SJSA1 (cell line): ENCODE measurements at regions not wholly inside any gene's neighbourhood (a gene's known extent, or its start where the extent isn't known, plus 50 kb on each side); places are given as distances from the start of the nearest gene placed in this dataset.

Experiments used
- DNase-seq, 2 experiments: peaks; one replicate each; pipeline ENCODE4 v3.0.0-alpha.2; 2015 to 2020; ENCODE audit warnings: low spot score in 2 of 2, low read depth in 1 of 2
- H3K27ac ChIP-seq: fragments of 250-450 bp; sonication (Bioruptor Pico); 2 replicates; pipeline ENCODE4 v1.5.1; 2020; ENCODE audit warnings: mild to moderate bottlenecking, moderate library complexity
- H3K27me3 ChIP-seq: fragments of 250-450 bp; sonication (Bioruptor Pico); replicated peaks from 2 replicates; pipeline ENCODE4 v1.5.1; 2020; ENCODE audit warnings: mild to moderate bottlenecking, moderate library complexity
- H3K36me3 ChIP-seq: fragments of 250-450 bp; sonication (Bioruptor Pico); 2 replicates; pipeline ENCODE4 v1.5.1; 2020; ENCODE audit warnings: mild to moderate bottlenecking
- H3K4me1 ChIP-seq: fragments of 250-450 bp; sonication (Bioruptor Pico); replicated peaks from 2 replicates; pipeline ENCODE4 v1.6.1; 2021; ENCODE audit warnings: mild to moderate bottlenecking
- H3K4me3 ChIP-seq: fragments of 250-450 bp; sonication (Bioruptor Pico); 2 replicates; pipeline ENCODE4 v1.5.1; 2020; ENCODE audit warnings: mild to moderate bottlenecking
- H3K9me3 ChIP-seq: fragments of 250-450 bp; sonication (Bioruptor Pico); replicated peaks from 2 replicates; pipeline ENCODE4 v1.5.1; 2020; ENCODE audit warnings: mild to moderate bottlenecking

DNA sequence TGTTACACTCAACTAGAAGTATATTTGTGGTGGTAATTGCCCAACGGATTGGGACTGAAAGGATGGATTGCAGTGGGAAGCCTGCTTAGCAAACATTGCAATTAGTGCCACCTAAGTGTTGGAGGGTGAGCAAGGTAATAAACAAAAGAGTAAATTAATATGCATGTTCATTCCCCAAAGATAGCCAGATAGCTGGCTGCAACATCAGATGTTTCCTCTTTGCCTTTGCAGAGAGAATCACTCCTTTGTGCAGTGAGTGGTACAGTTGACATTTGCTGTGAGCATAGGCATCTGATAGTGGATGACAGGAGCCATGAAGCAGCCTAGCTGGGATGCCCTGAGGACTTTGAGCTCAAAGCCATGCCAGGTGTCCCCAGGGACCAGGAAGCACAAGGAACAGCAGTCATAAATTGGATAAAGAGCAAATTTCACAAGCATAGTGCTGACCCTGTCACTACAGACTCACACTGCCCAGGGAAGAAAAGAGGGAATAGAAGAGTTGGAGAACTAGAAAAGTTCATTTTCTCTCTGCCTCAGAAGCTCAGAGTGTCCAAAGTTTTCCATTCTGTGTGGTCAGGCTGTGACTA, 336.1 kb upstream of the SLC30A5 start:
- Histone ChIP-seq H3K9me3 (no peaks in the 10 kb centered on the region), H3K27ac (no peak overlapping the region), H3K27me3 (no peaks in the 10 kb centered on the region), H3K4me1 (no peaks in the 10 kb centered on the region), H3K4me3 (no peak overlapping the region), H3K36me3 (no peaks in the 10 kb centered on the region)
- DNase-seq, result no peak

DNA sequence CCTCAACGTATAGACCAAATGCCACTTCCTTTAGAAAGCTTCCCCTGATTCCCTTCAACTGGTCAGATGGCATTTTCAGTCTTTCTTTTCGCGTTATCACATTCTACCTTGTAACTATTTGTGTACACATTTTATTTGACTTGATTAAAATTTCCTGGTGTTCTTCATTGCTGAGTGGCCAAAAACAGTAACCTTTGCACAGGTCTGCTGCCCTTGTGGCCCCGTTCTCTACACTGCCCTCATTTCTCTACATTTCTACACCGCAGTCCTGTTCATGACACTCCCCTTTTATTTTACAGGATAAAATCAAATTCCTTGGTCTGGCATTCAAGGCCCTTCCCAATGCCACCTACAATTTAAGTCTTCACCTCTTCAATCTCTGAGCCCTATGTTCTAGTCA, 334.2 kb upstream of the SLC30A5 start:
- no peak for DNase-seq
- Histone ChIP-seq H3K9me3 (no peaks in the 10 kb centered on the region), H3K36me3 (no peaks in the 10 kb centered on the region), H3K27ac (no peak overlapping the region), H3K4me3 (no peak overlapping the region), H3K27me3 (no peaks in the 10 kb centered on the region), H3K4me1 (no peaks in the 10 kb centered on the region)

DNA sequence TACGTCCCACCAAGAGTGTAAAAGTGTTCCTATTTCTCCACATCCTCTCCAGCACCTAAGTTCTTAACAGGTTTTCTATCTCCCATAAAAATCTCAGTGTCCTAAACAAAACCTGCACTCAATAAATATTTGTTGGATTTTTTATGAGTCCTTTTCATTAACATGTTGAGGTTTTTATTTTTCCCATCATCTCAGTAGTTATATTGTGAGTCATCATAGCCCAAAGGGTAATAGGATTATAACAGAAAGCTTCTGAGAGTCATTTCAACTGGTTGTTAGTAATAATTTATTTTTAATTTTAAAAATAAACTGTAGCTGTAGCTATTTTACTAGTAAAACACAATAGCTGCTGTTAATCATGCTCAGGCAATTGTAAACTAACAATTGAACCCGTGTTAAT, 331.6 kb upstream of the SLC30A5 start:
- Histone ChIP-seq H3K27me3 (no peaks in the 10 kb centered on the region), H3K36me3 (no peaks in the 10 kb centered on the region), H3K9me3 (no peaks in the 10 kb centered on the region), H3K4me1 (no peaks in the 10 kb centered on the region), H3K4me3 (no peak overlapping the region), H3K27ac (no peak overlapping the region)
- no peak for DNase-seq

DNA sequence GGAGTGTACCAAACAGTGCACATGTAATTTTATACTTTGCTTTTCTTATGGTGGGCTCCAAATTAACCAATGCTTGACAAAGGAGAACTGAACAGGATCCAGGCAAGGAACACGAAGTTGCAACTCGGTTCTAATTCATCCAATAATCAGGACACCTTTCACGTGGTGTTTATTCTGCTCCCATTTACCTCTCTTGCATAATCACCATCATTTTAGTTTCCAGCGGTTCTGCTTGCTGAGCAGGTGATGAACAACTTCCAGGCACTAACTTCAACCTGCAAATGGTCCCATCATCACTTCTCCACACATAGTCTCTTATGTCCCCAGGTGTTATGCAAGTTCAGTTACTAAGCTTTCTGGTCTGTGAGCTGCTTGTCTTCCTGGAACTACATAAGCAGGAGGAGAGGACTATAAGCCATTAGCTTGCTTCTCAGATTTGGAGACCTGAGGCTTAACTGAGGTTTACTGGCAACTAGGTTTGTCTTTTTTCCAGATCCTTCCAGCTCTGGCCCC, 326.8 kb upstream of the SLC30A5 start:
- no peak overlapping the region for H3K27ac ChIP-seq
- no peak overlapping the region for H3K4me3 ChIP-seq
- H3K36me3 ChIP-seq, result no peaks in the 10 kb centered on the region
- no peaks in the 10 kb centered on the region for H3K27me3 ChIP-seq
- no peaks in the 10 kb centered on the region for H3K4me1 ChIP-seq
- no peaks in the 10 kb centered on the region for H3K9me3 ChIP-seq
- no peak for DNase-seq

DNA sequence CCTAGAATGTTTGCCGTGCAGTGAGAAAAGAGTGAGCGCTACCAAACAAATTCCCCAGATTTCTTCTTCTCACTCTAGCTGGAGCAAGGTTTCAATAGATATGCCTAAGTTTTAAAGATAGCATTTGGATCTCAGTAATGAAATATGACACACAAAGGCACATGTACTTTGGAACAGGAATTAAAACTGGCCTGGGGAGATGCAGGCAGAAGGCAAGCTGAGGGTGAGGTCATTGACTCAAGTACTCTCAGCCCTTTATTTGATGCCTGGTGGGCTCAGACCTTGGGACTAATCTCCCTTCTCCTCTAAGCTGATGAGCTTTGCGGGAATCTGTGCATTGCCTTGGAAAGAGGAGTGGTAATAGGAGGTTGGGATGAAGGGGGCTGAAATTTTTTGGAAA, 323.3 kb upstream of the SLC30A5 start:
- Histone ChIP-seq H3K4me3 (no peak overlapping the region), H3K36me3 (no peaks in the 10 kb centered on the region), H3K27ac (no peak overlapping the region), H3K4me1 (no peaks in the 10 kb centered on the region), H3K27me3 (no peaks in the 10 kb centered on the region), H3K9me3 (no peaks in the 10 kb centered on the region)
- DNase-seq, result no peak

DNA sequence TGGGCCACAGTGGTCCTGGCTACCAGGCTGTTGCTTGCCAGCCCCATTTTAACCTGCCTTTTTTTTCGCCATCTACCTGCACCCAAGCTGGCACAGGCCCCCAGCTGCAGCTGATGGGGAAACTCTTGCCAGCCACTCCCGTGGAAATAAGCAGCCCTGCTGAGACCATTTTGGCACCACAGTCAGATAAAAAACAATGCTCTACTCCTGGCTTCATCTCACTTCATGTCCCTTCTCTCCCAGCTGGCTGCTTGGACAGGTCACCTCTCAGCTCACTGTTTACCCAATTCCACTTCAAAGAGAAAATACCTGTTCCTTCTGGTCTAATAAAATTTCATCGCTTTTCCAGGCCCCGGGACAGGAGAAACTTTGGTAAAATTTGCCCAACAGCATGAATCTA, 322.6 kb upstream of the SLC30A5 start:
- no peak overlapping the region for H3K27ac ChIP-seq

DNA sequence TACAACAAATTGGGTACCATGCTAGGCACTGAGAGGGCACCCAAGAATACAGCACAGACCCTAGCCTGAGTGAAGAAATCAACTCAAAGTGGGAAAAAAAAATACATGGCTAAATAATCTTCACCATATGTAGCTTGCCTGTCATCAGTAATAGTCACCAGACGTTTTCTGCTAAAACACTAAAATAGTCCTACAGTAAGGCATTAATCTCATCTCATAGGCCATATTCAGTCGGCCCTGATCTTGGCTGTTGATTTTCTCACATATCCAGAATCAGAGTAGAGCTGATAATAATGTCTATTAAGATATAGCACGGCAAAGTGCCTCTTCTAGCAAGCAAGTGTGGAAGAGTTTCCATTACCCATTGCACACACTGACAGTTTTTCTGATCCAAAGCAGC, 322.1 kb upstream of the SLC30A5 start:
- no peaks in the 10 kb centered on the region for H3K36me3 ChIP-seq
- H3K27ac ChIP-seq, result no peak overlapping the region
- no peaks in the 10 kb centered on the region for H3K27me3 ChIP-seq
- DNase-seq, result no peak
- H3K4me1 ChIP-seq, result no peaks in the 10 kb centered on the region
- no peak overlapping the region for H3K4me3 ChIP-seq
- H3K9me3 ChIP-seq, result no peaks in the 10 kb centered on the region

More for the DNA sequence above, 322.6 kb upstream of the SLC30A5 start:
- H3K4me1 ChIP-seq, result no peaks in the 10 kb centered on the region
- no peaks in the 10 kb centered on the region for H3K36me3 ChIP-seq
- no peak for DNase-seq
- no peaks in the 10 kb centered on the region for H3K9me3 ChIP-seq
- H3K27me3 ChIP-seq, result no peaks in the 10 kb centered on the region
- H3K4me3 ChIP-seq, result no peak overlapping the region

DNA sequence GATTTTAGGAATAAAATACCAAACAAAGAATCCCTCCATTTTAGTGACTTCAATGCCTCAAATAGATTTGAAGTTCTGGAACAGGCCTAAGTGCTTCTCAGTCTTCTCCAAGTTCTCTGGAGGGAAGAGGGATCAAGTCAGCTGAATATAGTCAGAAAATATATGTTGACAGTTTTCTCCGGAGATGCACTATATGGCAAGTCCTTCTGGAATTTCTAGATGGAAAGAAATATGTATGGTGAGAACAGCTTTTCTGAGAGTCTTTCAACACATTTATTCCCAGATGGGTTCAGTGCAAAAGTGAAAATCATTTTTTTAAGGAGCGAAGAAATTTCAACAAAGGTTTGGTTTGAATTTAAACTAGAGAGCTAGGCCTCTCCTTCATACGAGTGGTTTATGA, 317.4 kb upstream of the SLC30A5 start:
- Histone ChIP-seq H3K27me3 (no peaks in the 10 kb centered on the region), H3K9me3 (no peaks in the 10 kb centered on the region), H3K36me3 (no peaks in the 10 kb centered on the region), H3K4me1 (no peaks in the 10 kb centered on the region), H3K27ac (no peak overlapping the region), H3K4me3 (no peak overlapping the region)
- DNase-seq, result no peak

DNA sequence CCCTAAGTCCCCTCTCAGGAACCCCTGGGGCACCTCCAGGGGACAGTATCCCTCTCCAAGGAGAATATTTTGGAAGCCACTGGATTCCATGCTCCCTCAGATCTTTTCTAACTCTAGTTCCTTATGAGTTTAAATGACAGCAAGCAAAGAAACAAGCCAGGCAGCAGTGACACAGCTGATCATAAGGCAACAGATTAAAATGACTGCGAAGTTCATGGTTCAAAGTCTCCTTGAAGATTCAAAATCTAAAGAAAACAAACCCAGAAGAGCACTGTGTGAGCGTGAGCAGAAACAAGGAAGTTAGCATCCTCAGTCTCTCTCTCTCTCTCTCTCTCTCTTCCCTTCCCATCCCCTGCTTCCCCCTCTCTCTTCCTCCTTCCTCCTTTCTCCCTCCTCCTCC, 316.7 kb upstream of the SLC30A5 start:
- no peaks in the 10 kb centered on the region for H3K9me3 ChIP-seq
- no peak overlapping the region for H3K27ac ChIP-seq
- no peaks in the 10 kb centered on the region for H3K36me3 ChIP-seq
- no peaks in the 10 kb centered on the region for H3K4me1 ChIP-seq
- DNase-seq, result no peak
- no peak overlapping the region for H3K4me3 ChIP-seq
- no peaks in the 10 kb centered on the region for H3K27me3 ChIP-seq

DNA sequence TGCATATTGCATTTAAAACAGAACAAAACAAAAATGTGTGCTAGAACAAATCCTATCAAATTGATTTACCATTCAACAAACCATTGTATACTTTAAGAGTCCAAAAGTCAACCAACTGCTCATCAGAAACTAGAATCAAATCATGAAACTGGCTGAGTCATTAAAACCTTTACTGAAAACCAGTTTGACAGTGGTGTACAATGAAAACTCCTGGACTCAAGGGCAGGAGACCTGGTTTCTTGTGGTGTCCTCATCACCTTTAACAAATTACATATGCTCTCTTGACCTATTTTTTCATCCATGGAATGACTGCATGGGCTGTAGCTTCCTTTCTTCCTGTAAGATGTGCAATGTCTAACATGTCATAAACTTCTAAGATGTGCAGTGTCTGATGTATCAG, 315.3 kb upstream of the SLC30A5 start:
- Histone ChIP-seq H3K27me3 (no peaks in the 10 kb centered on the region), H3K27ac (no peak overlapping the region), H3K9me3 (no peaks in the 10 kb centered on the region), H3K4me1 (no peaks in the 10 kb centered on the region), H3K36me3 (no peaks in the 10 kb centered on the region), H3K4me3 (no peak overlapping the region)
- DNase-seq, result no peak

DNA sequence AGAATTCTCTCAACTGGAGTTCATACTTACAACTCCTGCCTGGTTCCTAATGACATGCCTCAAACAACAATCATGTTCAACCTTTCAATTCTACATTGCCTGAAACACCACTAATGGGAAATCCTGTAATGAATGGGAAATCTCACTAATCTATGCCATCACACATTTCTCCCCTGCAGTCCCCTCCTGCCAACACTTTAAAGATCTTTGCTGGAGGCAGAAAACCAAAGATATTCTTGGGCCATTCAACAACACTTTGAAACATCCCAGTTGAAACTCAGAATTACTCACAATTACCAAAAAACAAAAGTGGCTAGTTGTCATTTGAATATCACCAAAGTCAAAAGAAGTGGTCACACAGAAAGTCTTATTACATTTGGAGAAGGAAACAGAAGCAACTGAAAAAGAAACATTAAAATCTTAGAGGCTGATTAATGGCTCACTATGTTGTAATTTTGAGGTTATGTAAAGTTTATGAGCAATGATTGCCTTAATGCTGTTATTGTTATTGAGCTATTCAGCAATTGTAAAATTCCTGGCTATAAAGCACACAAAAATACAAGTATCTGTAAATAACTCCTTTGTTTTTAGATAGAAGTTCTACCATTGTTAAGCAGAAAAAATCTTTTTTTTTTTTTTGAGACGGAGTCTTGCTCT, 313.4 kb upstream of the SLC30A5 start:
- no peak for DNase-seq
- H3K27ac ChIP-seq, result no peak overlapping the region
- H3K9me3 ChIP-seq, result no peaks in the 10 kb centered on the region
- H3K4me1 ChIP-seq, result no peaks in the 10 kb centered on the region
- H3K27me3 ChIP-seq, result no peaks in the 10 kb centered on the region
- H3K4me3 ChIP-seq, result no peak overlapping the region
- no peaks in the 10 kb centered on the region for H3K36me3 ChIP-seq

DNA sequence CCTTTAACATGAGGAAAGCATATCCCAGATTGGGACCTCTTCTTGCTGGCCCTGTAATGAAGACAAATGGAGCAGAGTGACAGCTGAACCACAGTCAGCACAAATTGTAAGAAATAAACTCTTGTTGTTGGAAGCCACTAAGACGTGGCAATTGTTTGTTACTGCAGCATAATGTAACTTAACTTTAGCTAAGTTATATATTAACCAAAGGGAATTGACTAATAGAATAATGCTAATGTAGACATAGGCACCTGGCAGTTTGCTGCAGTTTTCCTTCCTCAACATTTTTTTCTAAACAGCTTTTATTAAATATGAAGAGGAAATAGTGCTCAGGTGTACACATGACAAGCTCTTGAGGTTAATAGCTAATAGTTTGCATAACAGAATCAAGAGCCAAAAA, 300.7 kb upstream of the SLC30A5 start:
- H3K4me1 ChIP-seq, result no peaks in the 10 kb centered on the region
- H3K27me3 ChIP-seq, result no peaks in the 10 kb centered on the region
- DNase-seq, result no peak
- no peaks in the 10 kb centered on the region for H3K36me3 ChIP-seq
- H3K9me3 ChIP-seq, result no peaks in the 10 kb centered on the region
- H3K27ac ChIP-seq, result no peak overlapping the region
- no peak overlapping the region for H3K4me3 ChIP-seq

DNA sequence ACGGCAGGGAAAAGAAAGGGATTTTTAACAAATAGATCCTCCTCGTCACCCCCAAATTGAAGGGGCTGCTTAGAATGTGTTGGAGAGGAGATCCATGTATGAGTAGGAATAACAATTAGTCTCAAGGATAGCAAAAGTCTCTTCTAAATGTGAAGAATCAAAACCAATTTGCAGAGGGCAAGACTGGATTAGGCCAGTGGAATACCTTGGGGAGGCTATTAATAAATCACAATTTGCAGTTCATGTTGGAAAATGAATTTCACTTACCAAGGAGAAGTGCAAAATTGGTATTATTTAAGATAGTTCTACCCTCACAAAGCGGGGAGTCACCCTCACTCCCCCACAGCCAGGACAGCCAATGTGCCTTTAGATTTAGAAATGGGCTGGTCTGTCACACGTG, 299.8 kb upstream of the SLC30A5 start:
- Histone ChIP-seq H3K4me1 (no peaks in the 10 kb centered on the region), H3K27me3 (no peaks in the 10 kb centered on the region), H3K9me3 (no peaks in the 10 kb centered on the region), H3K4me3 (no peak overlapping the region), H3K27ac (no peak overlapping the region), H3K36me3 (no peaks in the 10 kb centered on the region)
- DNase-seq, result no peak

DNA sequence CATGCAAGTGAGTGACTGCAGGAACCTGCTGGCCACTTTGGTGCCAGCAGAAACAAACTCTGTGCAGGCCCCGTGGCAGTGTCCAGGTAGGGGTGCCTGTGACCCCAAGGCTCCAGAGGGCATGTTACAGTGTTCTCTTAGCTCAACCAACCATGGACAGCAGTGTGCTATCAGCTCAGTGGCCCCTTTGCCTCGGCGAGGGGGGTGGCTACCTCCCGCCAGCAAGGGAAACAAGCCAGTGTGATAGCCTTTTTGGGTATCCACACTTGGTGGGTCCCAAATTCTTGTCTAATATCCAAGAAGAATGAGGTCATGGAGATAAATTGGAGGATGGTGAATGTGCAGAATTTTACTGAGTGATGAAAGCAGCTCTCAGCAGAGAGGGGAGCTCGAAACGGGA, 298.6 kb upstream of the SLC30A5 start:
- Histone ChIP-seq H3K4me3 (no peak overlapping the region), H3K4me1 (no peaks in the 10 kb centered on the region), H3K36me3 (no peaks in the 10 kb centered on the region), H3K9me3 (no peaks in the 10 kb centered on the region), H3K27me3 (no peaks in the 10 kb centered on the region), H3K27ac (no peak overlapping the region)
- DNase-seq, result no peak
